Activated T-cell treated with anti-CD3 and anti-CD28 coated beads for 24 hours (primary cell): ENCODE measurements at regions not wholly inside any gene's neighbourhood (a gene's known extent, or its start where the extent isn't known, plus 50 kb on each side); places are given as distances from the start of the nearest gene placed in this dataset.
"Not testable (repeated sequence)": the region's sequence is repeated elsewhere in the genome, so short reads cannot be mapped to it uniquely, and the experiment has no call there.

Source experiments
- DNase-seq: peaks from one replicate; pipeline ENCODE4 v3.0.0-alpha.2; 2020; ENCODE audit warnings: low read depth

- DNase-seq, result no peak
Observed at GRCh38 chr3:139134678-139135372, 90.1 kb upstream of the PRR23C start.

- no peak for DNase-seq
Observed at GRCh38 chr3:139135657-139136056, 91.0 kb upstream of the PRR23C start.

GRCh38 chr3:139136469-139137202, 91.9 kb upstream of the PRR23C start:
- no peak for DNase-seq

GRCh38 chr3:139140553-139140952, 95.9 kb upstream of the PRR23C start:
- no peak for DNase-seq

GRCh38 chr3:139145980-139146379, 101.3 kb upstream of the PRR23C start:
- DNase-seq, result not testable (repeated sequence)

- DNase-seq, result no peak
Observed at GRCh38 chr3:139151530-139151929, 106.8 kb upstream of the PRR23C start.

- not testable (repeated sequence) for DNase-seq
Observed at GRCh38 chr3:139153434-139153833, 108.7 kb upstream of the PRR23C start.

GRCh38 chr3:139157161-139157932, 112.7 kb upstream of the PRR23C start:
- no peak for DNase-seq

- no peak for DNase-seq
Observed at GRCh38 chr3:139159356-139159755, 114.7 kb upstream of the PRR23C start.

GRCh38 chr3:139173372-139174108, 128.8 kb upstream of the PRR23C start:
- DNase-seq, result no peak

- DNase-seq, result no peak
Observed at GRCh38 chr3:139180489-139180888, 135.8 kb upstream of the PRR23C start.

- DNase-seq, result no peak
Observed at GRCh38 chr3:139182143-139182542, 137.5 kb upstream of the PRR23C start.

- DNase-seq, result no peak
Observed at GRCh38 chr3:139182598-139182997, 137.9 kb upstream of the PRR23C start.

GRCh38 chr3:139185527-139185926, 140.8 kb upstream of the PRR23C start:
- no peak for DNase-seq

- no peak for DNase-seq
Observed at GRCh38 chr3:139187154-139187553, 142.5 kb upstream of the PRR23C start.

- no peak for DNase-seq
Observed at GRCh38 chr3:139187648-139188047, 143.0 kb upstream of the PRR23C start.

- no peak for DNase-seq
Observed at GRCh38 chr3:139189943-139190342, 145.3 kb upstream of the PRR23C start.

GRCh38 chr3:139194421-139194820, 149.4 kb upstream of the MRPS22 start:
- not testable (repeated sequence) for DNase-seq

- not testable (repeated sequence) for DNase-seq
Observed at GRCh38 chr3:139196146-139196545, 147.7 kb upstream of the MRPS22 start.

GRCh38 chr3:139197251-139197650, 146.6 kb upstream of the MRPS22 start:
- DNase-seq, result no peak

- DNase-seq, result no peak
Observed at GRCh38 chr3:139198186-139198585, 145.6 kb upstream of the MRPS22 start.

- no peak for DNase-seq
Observed at GRCh38 chr3:139198929-139199328, 144.9 kb upstream of the MRPS22 start.
